ENCODE measurements at regions not wholly inside any gene's neighbourhood (a gene's known extent, or its start where the extent isn't known, plus 50 kb on each side); places are given as distances from the start of the nearest gene placed in this dataset.

DNA sequence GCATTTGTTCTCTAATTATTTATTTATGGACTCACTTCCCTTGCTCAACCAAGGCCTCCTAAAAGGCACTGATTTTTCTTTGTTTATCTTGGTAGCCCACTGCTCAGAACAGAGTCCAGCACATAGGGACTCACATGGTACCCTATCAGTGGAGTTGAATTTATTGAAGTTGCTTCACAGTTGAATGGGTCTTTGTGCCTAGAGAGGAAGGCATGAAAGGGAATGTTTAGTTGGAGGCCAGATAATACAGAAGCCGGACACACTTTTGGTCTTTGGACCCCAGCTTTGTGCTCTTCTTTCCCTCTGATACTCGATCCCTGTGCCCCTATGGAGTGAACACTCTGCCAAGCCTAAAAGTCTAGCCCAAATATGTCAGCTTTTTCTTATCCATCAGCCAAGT, 429.0 kb downstream of the PRDM2 start (continued):
- TF ChIP-seq, protein P1, sequence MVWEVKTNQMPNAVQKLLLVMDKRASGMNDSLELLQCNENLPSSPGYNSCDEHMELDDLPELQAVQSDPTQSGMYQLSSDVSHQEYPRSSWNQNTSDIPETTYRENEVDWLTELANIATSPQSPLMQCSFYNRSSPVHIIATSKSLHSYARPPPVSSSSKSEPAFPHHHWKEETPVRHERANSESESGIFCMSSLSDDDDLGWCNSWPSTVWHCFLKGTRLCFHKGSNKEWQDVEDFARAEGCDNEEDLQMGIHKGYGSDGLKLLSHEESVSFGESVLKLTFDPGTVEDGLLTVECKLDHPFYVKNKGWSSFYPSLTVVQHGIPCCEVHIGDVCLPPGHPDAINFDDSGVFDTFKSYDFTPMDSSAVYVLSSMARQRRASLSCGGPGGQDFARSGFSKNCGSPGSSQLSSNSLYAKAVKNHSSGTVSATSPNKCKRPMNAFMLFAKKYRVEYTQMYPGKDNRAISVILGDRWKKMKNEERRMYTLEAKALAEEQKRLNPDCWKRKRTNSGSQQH (CRISPR knock-in tag; IDR thresholded peaks at IDR 0.05; ENCODE audit: low read depth), result no peak
- TF ChIP-seq ZNF441 (CRISPR knock-in tag; IDR thresholded peaks at IDR 0.05; ENCODE audit: borderline replicate concordance), result no peak
- TF ChIP-seq, protein P2, sequence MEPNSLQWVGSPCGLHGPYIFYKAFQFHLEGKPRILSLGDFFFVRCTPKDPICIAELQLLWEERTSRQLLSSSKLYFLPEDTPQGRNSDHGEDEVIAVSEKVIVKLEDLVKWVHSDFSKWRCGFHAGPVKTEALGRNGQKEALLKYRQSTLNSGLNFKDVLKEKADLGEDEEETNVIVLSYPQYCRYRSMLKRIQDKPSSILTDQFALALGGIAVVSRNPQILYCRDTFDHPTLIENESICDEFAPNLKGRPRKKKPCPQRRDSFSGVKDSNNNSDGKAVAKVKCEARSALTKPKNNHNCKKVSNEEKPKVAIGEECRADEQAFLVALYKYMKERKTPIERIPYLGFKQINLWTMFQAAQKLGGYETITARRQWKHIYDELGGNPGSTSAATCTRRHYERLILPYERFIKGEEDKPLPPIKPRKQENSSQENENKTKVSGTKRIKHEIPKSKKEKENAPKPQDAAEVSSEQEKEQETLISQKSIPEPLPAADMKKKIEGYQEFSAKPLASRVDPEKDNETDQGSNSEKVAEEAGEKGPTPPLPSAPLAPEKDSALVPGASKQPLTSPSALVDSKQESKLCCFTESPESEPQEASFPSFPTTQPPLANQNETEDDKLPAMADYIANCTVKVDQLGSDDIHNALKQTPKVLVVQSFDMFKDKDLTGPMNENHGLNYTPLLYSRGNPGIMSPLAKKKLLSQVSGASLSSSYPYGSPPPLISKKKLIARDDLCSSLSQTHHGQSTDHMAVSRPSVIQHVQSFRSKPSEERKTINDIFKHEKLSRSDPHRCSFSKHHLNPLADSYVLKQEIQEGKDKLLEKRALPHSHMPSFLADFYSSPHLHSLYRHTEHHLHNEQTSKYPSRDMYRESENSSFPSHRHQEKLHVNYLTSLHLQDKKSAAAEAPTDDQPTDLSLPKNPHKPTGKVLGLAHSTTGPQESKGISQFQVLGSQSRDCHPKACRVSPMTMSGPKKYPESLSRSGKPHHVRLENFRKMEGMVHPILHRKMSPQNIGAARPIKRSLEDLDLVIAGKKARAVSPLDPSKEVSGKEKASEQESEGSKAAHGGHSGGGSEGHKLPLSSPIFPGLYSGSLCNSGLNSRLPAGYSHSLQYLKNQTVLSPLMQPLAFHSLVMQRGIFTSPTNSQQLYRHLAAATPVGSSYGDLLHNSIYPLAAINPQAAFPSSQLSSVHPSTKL (CRISPR knock-in tag; IDR thresholded peaks at IDR 0.05), result peak; percentile 36; the same call in 1 of the 2 replicates
- no peak for TF ChIP-seq ATRX (CRISPR knock-in tag; IDR thresholded peaks at IDR 0.05; ENCODE audit: borderline replicate concordance)
- TF ChIP-seq, protein P3, sequence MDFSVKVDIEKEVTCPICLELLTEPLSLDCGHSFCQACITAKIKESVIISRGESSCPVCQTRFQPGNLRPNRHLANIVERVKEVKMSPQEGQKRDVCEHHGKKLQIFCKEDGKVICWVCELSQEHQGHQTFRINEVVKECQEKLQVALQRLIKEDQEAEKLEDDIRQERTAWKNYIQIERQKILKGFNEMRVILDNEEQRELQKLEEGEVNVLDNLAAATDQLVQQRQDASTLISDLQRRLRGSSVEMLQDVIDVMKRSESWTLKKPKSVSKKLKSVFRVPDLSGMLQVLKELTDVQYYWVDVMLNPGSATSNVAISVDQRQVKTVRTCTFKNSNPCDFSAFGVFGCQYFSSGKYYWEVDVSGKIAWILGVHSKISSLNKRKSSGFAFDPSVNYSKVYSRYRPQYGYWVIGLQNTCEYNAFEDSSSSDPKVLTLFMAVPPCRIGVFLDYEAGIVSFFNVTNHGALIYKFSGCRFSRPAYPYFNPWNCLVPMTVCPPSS (IDR thresholded peaks at IDR 0.05), result no peak
- TF ChIP-seq ZNF101 (CRISPR knock-in tag; IDR thresholded peaks at IDR 0.05; ENCODE audit: borderline replicate concordance, low read depth), result no peak
- TF ChIP-seq, protein P4, sequence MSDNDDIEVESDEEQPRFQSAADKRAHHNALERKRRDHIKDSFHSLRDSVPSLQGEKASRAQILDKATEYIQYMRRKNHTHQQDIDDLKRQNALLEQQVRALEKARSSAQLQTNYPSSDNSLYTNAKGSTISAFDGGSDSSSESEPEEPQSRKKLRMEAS (IDR thresholded peaks at IDR 0.05), result no peak
- peak; percentile 40; the same call in 1 of the 2 replicates for TF ChIP-seq ELF1 (CRISPR knock-in tag; IDR thresholded peaks at IDR 0.05)
- TF ChIP-seq ZNF607 (CRISPR knock-in tag; IDR thresholded peaks at IDR 0.05; ENCODE audit: borderline replicate concordance), result no peak
- no peak for TF ChIP-seq THYN1 (CRISPR knock-in tag; IDR thresholded peaks at IDR 0.05; ENCODE audit: borderline replicate concordance, low read depth)
- no peak for TF ChIP-seq MTA3 (CRISPR knock-in tag; IDR thresholded peaks at IDR 0.05)
- TF ChIP-seq ZNF598 (CRISPR knock-in tag; IDR thresholded peaks at IDR 0.05; ENCODE audit: borderline replicate concordance), result no peak
- no peak for TF ChIP-seq ZNF34 (CRISPR knock-in tag; IDR thresholded peaks at IDR 0.05; ENCODE audit: borderline replicate concordance)
- TF ChIP-seq CBX5 (CRISPR knock-in tag; IDR thresholded peaks at IDR 0.05; ENCODE audit: borderline replicate concordance), result no peak
- TF ChIP-seq, protein P5, sequence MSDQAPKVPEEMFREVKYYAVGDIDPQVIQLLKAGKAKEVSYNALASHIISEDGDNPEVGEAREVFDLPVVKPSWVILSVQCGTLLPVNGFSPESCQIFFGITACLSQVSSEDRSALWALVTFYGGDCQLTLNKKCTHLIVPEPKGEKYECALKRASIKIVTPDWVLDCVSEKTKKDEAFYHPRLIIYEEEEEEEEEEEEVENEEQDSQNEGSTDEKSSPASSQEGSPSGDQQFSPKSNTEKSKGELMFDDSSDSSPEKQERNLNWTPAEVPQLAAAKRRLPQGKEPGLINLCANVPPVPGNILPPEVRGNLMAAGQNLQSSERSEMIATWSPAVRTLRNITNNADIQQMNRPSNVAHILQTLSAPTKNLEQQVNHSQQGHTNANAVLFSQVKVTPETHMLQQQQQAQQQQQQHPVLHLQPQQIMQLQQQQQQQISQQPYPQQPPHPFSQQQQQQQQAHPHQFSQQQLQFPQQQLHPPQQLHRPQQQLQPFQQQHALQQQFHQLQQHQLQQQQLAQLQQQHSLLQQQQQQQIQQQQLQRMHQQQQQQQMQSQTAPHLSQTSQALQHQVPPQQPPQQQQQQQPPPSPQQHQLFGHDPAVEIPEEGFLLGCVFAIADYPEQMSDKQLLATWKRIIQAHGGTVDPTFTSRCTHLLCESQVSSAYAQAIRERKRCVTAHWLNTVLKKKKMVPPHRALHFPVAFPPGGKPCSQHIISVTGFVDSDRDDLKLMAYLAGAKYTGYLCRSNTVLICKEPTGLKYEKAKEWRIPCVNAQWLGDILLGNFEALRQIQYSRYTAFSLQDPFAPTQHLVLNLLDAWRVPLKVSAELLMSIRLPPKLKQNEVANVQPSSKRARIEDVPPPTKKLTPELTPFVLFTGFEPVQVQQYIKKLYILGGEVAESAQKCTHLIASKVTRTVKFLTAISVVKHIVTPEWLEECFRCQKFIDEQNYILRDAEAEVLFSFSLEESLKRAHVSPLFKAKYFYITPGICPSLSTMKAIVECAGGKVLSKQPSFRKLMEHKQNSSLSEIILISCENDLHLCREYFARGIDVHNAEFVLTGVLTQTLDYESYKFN (CRISPR knock-in tag; conservative IDR thresholded peaks at IDR 0.05), result peak; percentile 80
- TF ChIP-seq RARA (CRISPR knock-in tag; IDR thresholded peaks at IDR 0.05), result no peak
- no peak for TF ChIP-seq PHF8 (CRISPR knock-in tag; IDR thresholded peaks at IDR 0.05)
- TF ChIP-seq, protein P6, sequence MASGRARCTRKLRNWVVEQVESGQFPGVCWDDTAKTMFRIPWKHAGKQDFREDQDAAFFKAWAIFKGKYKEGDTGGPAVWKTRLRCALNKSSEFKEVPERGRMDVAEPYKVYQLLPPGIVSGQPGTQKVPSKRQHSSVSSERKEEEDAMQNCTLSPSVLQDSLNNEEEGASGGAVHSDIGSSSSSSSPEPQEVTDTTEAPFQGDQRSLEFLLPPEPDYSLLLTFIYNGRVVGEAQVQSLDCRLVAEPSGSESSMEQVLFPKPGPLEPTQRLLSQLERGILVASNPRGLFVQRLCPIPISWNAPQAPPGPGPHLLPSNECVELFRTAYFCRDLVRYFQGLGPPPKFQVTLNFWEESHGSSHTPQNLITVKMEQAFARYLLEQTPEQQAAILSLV (CRISPR knock-in tag; IDR thresholded peaks at IDR 0.05; ENCODE audit: borderline replicate concordance), result no peak
